NOMO-1 (cell line): ENCODE measurements at regions not wholly inside any gene's neighbourhood (a gene's known extent, or its start where the extent isn't known, plus 50 kb on each side); places are given as distances from the start of the nearest gene placed in this dataset.
"Not testable (repeated sequence)": the region's sequence is repeated elsewhere in the genome, so short reads cannot be mapped to it uniquely, and the experiment has no call there.

Experiments
- DNase-seq, 2 experiments: peaks; one replicate each; lab custom pipeline; 2025; ENCODE audit not compliant: unreplicated experiment in 2 of 2; lab: John Stamatoyannopoulos, UW

- no peak for DNase-seq
These were observed 977.7 kb downstream of the PLOD2 start for GRCh38 chr3:145183261-145183660.

DNA sequence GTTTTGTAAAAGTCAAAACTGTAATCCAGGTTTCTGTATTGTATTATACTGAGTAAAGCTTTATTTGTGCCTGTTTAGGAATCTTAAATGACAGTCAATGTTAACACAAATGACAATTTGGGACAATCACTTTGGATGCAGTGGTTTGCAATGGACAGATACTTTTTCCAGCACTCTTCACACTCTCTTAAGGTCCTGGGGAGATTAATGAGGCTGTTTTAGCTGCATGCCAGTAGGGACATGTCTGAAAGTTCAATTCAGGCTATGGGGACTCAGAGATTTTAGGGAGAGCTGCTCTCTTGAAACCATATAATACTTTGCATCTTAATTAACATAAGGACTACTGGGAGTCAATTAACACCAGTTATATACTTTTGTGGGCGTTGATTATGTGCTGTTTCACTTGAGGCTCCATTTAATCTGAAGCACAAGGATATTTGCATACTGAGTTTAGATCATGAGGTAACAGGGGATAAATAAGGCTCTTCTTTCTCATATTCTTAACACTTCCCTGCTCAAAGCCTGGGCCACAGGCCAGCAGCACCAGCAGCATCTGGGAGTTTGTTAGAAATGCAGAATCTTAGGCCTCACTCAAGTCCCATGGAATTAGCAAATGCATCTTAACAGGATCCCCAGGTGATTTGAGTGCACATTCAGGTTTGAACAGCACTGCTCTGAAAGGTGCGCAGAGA, 972.8 kb downstream of the PLOD2 start:
- DNase-seq, result no peak

GRCh38 chr3:145190138-145190537, 970.8 kb downstream of the PLOD2 start:
- no peak for DNase-seq

- no peak for DNase-seq
These were observed 970.2 kb downstream of the PLOD2 start for GRCh38 chr3:145190761-145191160.

DNA sequence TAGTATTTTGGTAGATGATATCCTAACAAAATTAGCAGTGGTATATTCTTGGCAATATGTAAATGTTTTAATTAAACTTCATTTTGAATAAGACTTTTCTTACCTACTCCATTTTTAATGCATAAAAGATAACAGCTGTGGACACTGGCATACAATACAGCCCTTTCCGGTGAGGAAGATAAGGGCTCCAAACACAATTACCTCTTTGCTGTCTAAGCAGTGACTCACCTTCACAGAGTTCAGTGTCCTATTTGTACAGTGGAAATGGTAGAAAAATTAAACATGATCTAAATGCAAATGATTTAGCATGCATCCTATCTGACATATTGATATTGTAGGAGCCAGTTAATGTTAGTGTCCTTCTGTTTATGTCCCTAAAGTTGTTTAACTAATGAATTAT, 969.4 kb downstream of the PLOD2 start:
- DNase-seq, result no peak

DNA sequence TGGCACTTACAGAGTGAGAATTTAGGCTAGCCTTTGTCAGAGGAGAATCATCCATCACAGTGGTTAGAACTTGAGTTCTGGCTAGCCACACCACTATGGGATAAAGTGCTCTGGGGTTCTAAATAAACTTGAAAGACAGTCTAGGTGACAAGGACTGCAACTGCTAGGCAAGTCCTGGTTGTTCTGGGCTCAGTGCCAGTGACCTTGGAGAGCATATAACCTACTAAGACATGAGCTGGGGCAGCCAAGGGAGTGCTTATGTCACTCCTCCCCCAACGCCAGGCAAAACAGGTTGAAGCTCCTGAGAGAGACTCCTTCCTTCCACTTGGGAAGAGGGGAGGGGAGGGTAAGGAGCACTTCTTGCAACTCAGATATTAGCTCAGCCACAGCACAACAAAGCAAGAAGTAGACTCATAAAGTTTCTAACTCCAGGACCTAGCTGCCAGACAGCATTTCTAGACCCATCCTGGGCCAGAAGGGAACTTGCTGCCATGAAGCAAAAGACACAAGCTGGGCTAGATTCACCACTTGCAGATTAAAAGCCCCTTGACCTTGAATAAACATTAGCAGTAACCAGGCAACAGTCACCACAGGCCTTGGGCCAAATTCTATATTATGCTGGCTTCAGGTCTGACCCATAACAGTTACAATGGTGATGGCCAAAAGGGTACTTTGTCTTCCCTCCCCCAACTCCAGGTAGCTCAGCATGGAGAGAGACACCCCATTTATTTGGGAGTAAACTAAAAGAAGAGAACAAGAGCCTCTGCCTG, 963.7 kb downstream of the PLOD2 start:
- no peak for DNase-seq

GRCh38 chr3:145197821-145198220, 963.2 kb downstream of the PLOD2 start:
- no peak for DNase-seq

- DNase-seq, result no peak
These were observed 951.4 kb downstream of the PLOD2 start for GRCh38 chr3:145209561-145209960.

GRCh38 chr3:145219355-145220235, 941.4 kb downstream of the PLOD2 start:
- DNase-seq, result no peak

- DNase-seq, result no peak
These were observed 936.1 kb downstream of the PLOD2 start for GRCh38 chr3:145224886-145225285.

GRCh38 chr3:145243875-145244274, 917.1 kb downstream of the PLOD2 start:
- no peak for DNase-seq

GRCh38 chr3:145244327-145244726, 916.7 kb downstream of the PLOD2 start:
- no peak for DNase-seq

GRCh38 chr3:145246291-145246690, 914.7 kb downstream of the PLOD2 start:
- no peak for DNase-seq

DNA sequence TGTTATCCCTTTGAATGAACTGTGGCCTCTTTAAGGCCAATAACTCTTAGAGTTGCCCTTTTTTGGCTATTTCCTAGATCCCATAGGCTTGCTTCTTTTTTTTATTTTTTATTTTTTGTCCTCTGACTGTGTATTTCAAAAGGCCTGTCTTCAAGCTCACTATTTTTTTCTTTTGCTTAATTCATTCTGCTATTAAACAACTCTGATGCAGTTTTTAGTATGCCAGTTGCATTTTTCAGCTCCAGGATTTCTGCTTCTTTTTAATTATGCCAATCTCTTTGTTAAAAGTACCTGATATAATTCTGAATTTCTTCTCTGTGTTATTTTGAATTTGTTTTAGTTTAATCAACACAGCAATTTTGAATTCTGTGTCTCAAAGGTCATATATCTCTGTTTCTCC, 912.1 kb downstream of the PLOD2 start:
- DNase-seq, result no peak

DNA sequence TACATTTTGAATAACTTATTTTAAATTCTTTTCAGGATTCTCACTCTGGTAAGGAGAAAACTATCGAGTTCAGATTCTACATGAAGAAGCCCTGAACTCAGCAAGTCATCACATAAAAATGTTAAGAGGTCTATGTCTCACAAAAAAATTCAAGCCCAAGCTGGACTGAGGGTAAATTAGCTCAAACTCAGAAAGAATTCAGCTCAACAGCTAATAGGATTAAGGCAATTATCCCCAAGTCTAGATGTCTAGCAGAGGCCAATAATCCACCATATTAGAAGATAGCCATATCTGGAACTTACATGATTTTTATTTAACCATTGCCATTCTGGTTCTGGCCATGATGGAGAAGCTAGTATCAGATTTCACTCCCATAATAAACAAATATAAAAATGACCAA, 909.7 kb downstream of the PLOD2 start:
- DNase-seq, result no peak

DNA sequence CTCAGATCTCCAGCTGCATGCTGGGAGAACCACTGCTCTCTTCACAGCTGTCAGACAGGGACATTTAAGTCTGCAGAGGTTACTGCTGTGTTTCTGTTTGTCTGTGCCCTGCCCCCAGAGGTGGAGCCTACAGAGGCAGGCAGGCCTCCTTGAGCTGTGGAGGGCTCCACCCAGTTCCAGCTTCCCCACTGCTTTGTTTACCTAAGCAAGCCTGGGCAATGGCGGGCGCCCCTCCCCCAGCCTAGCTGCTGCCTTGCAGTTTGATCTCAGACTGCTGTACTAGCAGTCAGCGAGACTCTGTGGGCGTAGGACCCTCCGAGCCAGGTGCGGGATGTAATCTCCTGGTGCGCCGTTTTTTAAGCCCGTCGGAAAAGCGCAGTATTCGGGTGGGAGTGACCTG, 903.0 kb downstream of the PLOD2 start:
- not testable (repeated sequence) for DNase-seq

DNA sequence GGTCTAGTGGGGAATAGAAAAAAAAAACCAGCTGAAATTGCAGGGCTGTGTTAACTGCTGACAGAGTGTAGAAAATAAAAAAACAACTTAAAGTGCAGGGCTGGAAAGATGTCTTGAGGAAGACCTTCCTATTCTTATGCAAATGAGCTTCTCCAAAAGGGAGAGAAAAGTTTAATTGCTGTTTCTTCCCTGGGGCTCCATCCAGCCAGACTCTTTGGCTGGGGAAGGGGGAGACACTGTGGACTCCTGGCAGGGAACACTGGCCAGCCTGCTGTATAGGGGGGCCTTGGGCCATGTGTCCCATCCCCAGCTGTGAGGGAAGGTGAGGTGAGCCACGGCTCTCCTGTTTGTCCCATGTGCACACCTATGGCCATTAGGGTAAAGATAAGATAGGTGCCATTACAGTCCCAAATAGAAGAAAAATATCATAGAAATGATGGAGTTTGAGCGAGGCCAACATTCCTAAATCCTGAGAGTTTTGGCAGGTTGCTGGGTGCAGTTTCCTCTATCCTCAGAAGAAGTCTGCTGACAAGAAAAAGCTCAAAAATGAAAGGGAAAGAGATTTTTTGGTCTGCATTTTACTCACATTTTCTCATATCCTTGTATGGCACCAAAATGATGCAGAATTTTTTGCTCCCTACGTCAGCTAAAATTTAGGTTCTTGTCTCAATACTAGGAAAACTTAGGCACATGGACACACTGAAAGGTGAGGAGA, 901.7 kb downstream of the PLOD2 start:
- DNase-seq, result no peak

DNA sequence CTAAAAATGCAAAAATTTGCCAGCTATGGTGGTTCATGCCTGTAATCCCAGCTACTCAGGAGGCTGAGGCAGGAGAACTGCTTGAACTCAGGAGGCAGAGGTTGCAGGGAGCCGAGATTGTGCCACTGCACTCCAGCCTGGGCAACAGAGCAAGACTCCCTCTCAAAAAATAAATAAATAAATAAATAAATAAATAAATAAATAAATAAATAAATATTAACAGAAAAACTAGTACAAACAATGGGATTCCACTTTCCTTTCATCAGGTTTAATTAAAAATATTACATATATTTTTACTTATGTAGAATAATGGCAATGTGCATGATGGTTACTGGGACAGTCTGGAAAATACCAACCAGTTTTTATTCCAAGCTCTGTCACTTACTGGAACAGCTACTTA, 897.5 kb downstream of the PLOD2 start:
- DNase-seq, result not testable (repeated sequence)

GRCh38 chr3:145266368-145266767, 894.6 kb downstream of the PLOD2 start:
- no peak for DNase-seq

- DNase-seq, result no peak
These were observed 891.9 kb downstream of the PLOD2 start for GRCh38 chr3:145269106-145269505.

DNA sequence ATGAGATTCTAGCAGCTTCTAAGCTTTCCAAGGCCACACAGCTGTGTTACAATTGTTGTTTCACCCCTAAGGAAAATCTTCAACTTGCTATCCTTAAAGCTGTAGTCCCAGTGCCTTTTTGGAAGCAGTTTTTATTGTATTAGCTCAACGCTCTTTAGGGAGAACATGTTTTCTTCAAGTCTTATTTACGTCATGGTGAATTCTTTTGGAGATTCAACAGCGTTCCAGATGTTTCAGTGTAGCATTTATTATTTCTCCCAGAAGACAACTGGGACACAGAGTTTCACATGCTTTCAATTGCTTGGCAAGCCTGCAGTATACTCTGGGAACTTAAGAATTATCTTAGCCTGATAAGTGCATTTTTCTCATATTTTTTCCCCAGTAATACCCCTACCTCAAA, 888.3 kb downstream of the PLOD2 start:
- no peak for DNase-seq
